Ectodermal cell (in vitro differentiated cells): ENCODE measurements at regions not wholly inside any gene's neighbourhood (a gene's known extent, or its start where the extent isn't known, plus 50 kb on each side); places are given as distances from the start of the nearest gene placed in this dataset.
"Not testable (repeated sequence)": the region's sequence is repeated elsewhere in the genome, so short reads cannot be mapped to it uniquely, and the experiment has no call there.

Experiments
- H3K27ac ChIP-seq: 2 replicates; pipeline ENCODE4 v1.7.0; 2013; ENCODE audit warnings: mild to moderate bottlenecking, low read depth, low read length; ENCODE audit not compliant: insufficient read depth, poor library complexity, severe bottlenecking
- H3K27me3 ChIP-seq: 2 replicates; pipeline ENCODE4 v1.7.0; 2013; ENCODE audit warnings: mild to moderate bottlenecking, low read length; ENCODE audit not compliant: insufficient read depth, control insufficient read depth, poor library complexity, severe bottlenecking
- H3K36me3 ChIP-seq: one replicate; pipeline ENCODE4 v1.7.0; 2013; ENCODE audit warnings: low read length; ENCODE audit not compliant: control insufficient read depth, insufficient read depth
- H3K4me1 ChIP-seq: one replicate; pipeline ENCODE4 v1.7.0; 2013; ENCODE audit warnings: low read length; ENCODE audit not compliant: control insufficient read depth, insufficient read depth
- H3K4me3 ChIP-seq: 2 replicates; pipeline ENCODE4 v1.7.0; 2013; ENCODE audit warnings: low read depth, low read length, control low read depth; ENCODE audit not compliant: insufficient read depth
- H3K9me3 ChIP-seq: 2 replicates; pipeline ENCODE4 v1.7.0; 2013; ENCODE audit warnings: mild to moderate bottlenecking, low read length, moderate library complexity; ENCODE audit not compliant: control insufficient read depth
- WGBS, 2 experiments: methylation state at CpG; one replicate each; pipeline ENCODE4 v1.1.7; 2013; ENCODE audit warnings: missing lambda C conversion rate in 2 of 2; 5-methylcytosine and 5-hydroxymethylcytosine counted together

GRCh38 chr5:85556464-85556863, 1061.3 kb upstream of the COX7C start:
- 94 to 96% methylated on average over 3 of the region's 3 CpGs for WGBS, 2 experiments
- Histone ChIP-seq H3K36me3 (no peaks in the 10 kb centered on the region), H3K27ac (no peak overlapping the region)

GRCh38 chr5:85576666-85577065, 1041.1 kb upstream of the COX7C start:
- WGBS, 2 experiments = 88 to 94% methylated on average over 1 of the region's 1 CpG

More at GRCh38 chr5:85556464-85556863, 1061.3 kb upstream of the COX7C start:
- Histone ChIP-seq H3K9me3 (no peaks in the 10 kb centered on the region), H3K4me3 (no peak overlapping the region), H3K27me3 (no peaks in the 10 kb centered on the region), H3K4me1 (no peaks in the 10 kb centered on the region)

GRCh38 chr5:85587806-85588205, 1029.9 kb upstream of the COX7C start:
- H3K4me3 ChIP-seq, H3K27me3 ChIP-seq, H3K4me1 ChIP-seq, H3K27ac ChIP-seq, H3K36me3 ChIP-seq, H3K9me3 ChIP-seq: not testable (repeated sequence)
- 62 to 71% methylated on average over 6 of the region's 6 CpGs for WGBS, 2 experiments

More at GRCh38 chr5:85576666-85577065, 1041.1 kb upstream of the COX7C start:
- no peaks in the 10 kb centered on the region for H3K27me3 ChIP-seq
- no peaks in the 10 kb centered on the region for H3K36me3 ChIP-seq
- H3K27ac ChIP-seq = no peak overlapping the region
- no peak overlapping the region for H3K4me3 ChIP-seq
- H3K9me3 ChIP-seq = no peaks in the 10 kb centered on the region
- no peaks in the 10 kb centered on the region for H3K4me1 ChIP-seq

GRCh38 chr5:85588268-85588667, 1029.5 kb upstream of the COX7C start:
- not testable (repeated sequence) for H3K9me3 ChIP-seq, H3K27me3 ChIP-seq, H3K36me3 ChIP-seq, H3K27ac ChIP-seq, H3K4me3 ChIP-seq, H3K4me1 ChIP-seq
- WGBS, 2 experiments = 94 to 95% methylated on average over 3 of the region's 3 CpGs

GRCh38 chr5:85590764-85591163, 1027.0 kb upstream of the COX7C start:
- Histone ChIP-seq H3K4me1 (no peaks in the 10 kb centered on the region), H3K9me3 (no peaks in the 10 kb centered on the region), H3K4me3 (no peak overlapping the region), H3K27me3 (no peaks in the 10 kb centered on the region), H3K27ac (no peak overlapping the region), H3K36me3 (no peaks in the 10 kb centered on the region)
- 93 to 100% methylated on average over 1 to 2 of the region's 2 CpGs for WGBS, 2 experiments

- no peaks in the 10 kb centered on the region for H3K9me3 ChIP-seq
- no peak overlapping the region for H3K27ac ChIP-seq
- 79 to 84% methylated on average over 3 of the region's 3 CpGs for WGBS, 2 experiments
These were observed 1026.4 kb upstream of the COX7C start for GRCh38 chr5:85591311-85591710.

GRCh38 chr5:85602843-85603242, 1014.9 kb upstream of the COX7C start:
- H3K27ac ChIP-seq = no peak overlapping the region
- H3K9me3 ChIP-seq = no peaks in the 10 kb centered on the region
- H3K27me3 ChIP-seq = no peaks in the 10 kb centered on the region
- no peaks in the 10 kb centered on the region for H3K4me1 ChIP-seq
- 96 to 100% methylated on average over 1 of the region's 1 CpG for WGBS, 2 experiments
- H3K36me3 ChIP-seq = no peaks in the 10 kb centered on the region
- no peak overlapping the region for H3K4me3 ChIP-seq

More at GRCh38 chr5:85591311-85591710, 1026.4 kb upstream of the COX7C start:
- no peaks in the 10 kb centered on the region for H3K4me1 ChIP-seq
- H3K36me3 ChIP-seq = no peaks in the 10 kb centered on the region
- H3K27me3 ChIP-seq = no peaks in the 10 kb centered on the region
- H3K4me3 ChIP-seq = no peak overlapping the region

- no peak overlapping the region for H3K27ac ChIP-seq
- WGBS, 2 experiments = 90 to 91% methylated on average over 1 of the region's 1 CpG
- no peaks in the 10 kb centered on the region for H3K36me3 ChIP-seq
- no peaks in the 10 kb centered on the region for H3K27me3 ChIP-seq
- H3K9me3 ChIP-seq = no peaks in the 10 kb centered on the region
- no peak overlapping the region for H3K4me3 ChIP-seq
- no peaks in the 10 kb centered on the region for H3K4me1 ChIP-seq
These were observed 1013.4 kb upstream of the COX7C start for GRCh38 chr5:85604378-85604777.

- Histone ChIP-seq H3K36me3 (no peaks in the 10 kb centered on the region), H3K27me3 (no peaks in the 10 kb centered on the region), H3K4me1 (no peaks in the 10 kb centered on the region), H3K27ac (no peak overlapping the region), H3K4me3 (no peak overlapping the region), H3K9me3 (no peaks in the 10 kb centered on the region)
- WGBS, 2 experiments = 97 to 99% methylated on average over 3 to 4 of the region's 4 CpGs
These were observed 1013.0 kb upstream of the COX7C start for GRCh38 chr5:85604786-85605185.

- H3K4me1 ChIP-seq = no peaks in the 10 kb centered on the region
- no peaks in the 10 kb centered on the region for H3K9me3 ChIP-seq
- no peak overlapping the region for H3K27ac ChIP-seq
- no peak overlapping the region for H3K4me3 ChIP-seq
- no peaks in the 10 kb centered on the region for H3K36me3 ChIP-seq
- no peaks in the 10 kb centered on the region for H3K27me3 ChIP-seq
These were observed 1012.4 kb upstream of the COX7C start for GRCh38 chr5:85605381-85605780.

- Histone ChIP-seq H3K36me3 (no peaks in the 10 kb centered on the region), H3K9me3 (no peaks in the 10 kb centered on the region), H3K4me3 (no peak overlapping the region), H3K27me3 (no peaks in the 10 kb centered on the region), H3K4me1 (no peaks in the 10 kb centered on the region), H3K27ac (no peak overlapping the region)
- 90 to 100% methylated on average over 1 to 3 of the region's 3 CpGs for WGBS, 2 experiments
These were observed 1003.3 kb upstream of the COX7C start for GRCh38 chr5:85614489-85614888.
